HG03575 (cell line): ENCODE measurements at regions not wholly inside any gene's neighbourhood (a gene's known extent, or its start where the extent isn't known, plus 50 kb on each side); places are given as distances from the start of the nearest gene placed in this dataset.
A peak's percentile ranks its signal among the peaks of the same experiment; 100 is the strongest.
"Not testable (repeated sequence)": the region's sequence is repeated elsewhere in the genome, so short reads cannot be mapped to it uniquely, and the experiment has no call there.

Experiments used
- ATAC-seq: cut with Tn5 transposase; IDR thresholded peaks from one replicate; pipeline ENCODE4 v1.9.1; 2021; ENCODE audit not compliant: unreplicated experiment, insufficient number of reproducible peaks, low FRiP score; ENCODE audit errors: extremely low read depth

DNA sequence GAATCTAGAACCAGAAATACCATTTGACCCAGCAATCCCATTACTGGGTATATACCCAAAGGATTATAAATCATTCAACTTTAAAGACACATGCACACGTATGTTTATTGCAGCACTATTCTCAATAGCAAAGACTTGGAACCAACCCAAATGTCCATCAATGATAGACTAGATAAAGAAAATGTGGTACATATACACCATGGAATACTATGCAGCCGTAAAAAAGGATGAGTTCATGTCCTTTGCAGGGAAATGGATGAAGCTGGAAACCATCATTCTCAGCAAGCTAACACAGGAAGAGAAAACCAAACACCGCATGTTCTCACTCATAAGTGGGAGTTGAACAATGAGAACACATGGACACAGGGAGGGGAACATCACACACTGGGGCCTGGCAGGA, 154.0 kb upstream of the PTGFR start:
- ATAC-seq, result not testable (repeated sequence)

DNA sequence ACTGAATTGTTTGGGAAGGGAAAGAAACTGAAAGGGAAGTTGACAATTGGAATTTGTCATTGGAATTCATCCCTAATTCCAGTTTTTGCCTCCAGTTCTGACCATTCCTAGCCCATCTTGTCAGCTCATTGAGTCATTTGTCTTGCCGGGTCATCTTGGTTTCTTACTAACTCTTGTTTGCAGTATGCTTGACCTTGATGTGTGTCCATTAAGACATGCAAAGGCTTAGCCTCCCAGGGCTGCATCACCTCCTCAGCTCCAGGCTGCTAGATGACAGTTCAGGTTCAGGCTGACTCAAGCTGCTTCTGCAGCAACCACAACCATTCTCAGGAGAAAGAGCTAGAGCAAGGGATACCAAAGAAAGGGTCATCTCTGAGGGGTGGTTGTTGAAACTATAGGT, 151.3 kb upstream of the PTGFR start:
- no peak for ATAC-seq

DNA sequence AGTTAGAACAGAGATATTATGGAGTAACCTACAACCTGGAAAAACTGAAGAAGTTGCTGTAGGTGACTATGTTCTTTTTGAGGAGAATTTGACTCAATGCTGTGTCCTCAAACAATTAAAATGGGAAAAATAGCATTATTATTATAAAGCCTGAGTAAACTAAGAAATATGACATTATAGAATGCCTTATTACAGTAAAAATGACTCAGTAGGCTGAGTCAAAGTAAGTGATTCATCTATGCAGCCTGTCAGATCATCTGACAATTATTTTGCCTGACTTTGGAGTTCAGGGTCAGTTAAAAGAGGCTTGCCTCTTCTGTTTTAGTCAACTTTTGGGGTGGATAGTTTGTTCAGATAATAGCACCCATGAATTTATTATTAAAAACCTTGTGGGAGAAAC, 150.8 kb upstream of the PTGFR start:
- no peak for ATAC-seq

DNA sequence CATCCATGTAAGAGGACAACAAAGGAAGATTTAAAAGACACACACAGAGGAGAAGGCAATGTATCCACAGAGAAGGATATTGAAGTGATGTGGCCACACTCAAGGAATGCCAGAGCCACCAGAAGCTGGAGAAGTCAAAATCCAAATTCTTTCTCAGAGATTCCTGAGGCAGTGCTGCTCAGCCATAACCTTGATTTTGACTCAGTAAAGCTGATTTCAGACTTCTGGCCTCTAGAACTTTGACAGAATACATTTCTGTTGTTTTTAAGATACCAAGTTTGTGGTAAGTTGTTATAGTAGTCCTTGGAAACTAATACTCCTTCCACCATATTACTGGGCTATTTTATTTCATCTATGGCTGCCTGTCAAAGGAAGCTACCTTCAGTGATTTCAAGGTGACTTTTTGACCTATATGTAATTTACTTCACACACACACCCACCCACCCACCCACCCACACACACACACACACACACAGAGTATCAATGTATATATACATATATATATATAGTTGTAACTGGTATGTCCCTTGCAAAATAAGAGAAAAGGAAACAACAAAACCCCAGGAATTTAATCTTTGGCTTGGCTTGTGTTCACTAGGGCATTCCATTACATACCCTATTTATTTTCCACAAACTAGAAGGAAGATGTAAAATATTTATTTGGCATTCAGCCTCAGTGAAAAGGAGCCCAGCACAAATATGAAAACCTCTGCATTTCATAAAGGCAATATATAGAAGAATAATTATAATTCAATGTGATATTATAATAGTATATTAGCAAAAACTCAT, 142.1 kb upstream of the PTGFR start:
- no peak for ATAC-seq

DNA sequence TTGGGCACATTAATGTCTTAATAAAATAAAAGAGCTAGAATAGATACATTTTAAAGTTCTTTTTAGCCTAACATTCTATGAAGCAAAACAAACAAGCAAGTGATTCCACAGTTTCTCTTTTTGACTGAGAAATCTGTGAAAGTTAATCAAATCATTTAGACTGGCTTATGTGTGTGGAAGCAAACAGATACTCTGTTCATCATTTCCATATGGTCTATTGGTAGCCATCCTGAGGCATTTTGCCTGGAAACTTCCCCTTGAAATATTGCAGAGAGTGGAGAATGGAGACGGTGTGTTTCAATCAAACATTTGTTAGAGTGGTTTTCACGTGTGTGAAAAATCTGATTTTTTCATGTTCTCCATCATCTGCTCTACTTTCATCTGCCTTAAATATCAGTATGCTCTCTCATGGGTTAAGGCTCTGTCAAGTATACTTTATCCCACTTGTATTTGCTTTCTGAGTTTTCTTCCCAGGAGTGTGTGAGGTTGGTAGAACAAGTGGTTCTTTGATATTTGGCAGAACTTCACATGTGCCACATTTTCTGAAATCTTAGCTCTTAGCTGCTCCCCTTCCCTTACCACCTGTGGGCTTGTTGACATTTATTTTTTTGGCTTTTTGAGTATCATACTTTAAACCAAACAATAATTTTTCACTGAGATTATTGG, 139.1 kb upstream of the PTGFR start:
- no peak for ATAC-seq

DNA sequence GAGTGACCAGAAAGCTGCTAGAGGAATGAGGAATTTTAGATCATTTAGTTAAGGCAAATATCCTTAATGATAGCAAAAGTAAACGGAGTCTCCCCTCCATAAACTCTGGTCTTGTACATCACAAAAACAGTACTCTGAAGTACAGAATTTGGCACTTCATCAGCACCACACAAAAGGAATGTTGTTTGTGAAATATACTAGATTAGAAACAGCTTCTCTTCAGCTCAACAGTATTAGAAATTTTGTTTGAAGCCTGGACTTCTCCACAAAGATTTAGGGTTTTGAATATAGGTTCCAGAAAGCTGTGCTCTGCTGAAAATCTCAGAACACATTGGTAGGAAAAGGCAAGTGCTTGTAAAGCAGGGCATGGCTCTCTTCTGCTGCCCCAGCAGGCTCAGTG, 135.1 kb upstream of the PTGFR start:
- no peak for ATAC-seq

DNA sequence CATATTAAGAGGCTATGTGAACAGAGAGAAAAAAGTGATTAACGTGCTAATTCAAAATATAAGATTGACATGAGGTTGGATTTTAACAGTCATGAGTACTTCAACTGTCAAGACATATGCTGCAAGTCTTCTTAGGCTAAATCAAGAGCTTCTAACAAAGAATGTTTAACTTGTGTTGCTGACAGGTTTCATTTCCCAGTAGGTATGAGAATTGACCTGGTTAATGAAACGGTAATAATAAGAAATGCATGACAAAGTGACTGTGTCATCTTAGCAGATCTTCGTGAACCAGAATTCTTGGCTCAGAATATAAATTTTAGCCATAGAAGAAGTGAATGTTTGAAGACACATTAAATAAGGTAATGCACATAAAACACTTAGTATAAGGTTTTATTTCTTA, 132.6 kb upstream of the PTGFR start:
- no peak for ATAC-seq

DNA sequence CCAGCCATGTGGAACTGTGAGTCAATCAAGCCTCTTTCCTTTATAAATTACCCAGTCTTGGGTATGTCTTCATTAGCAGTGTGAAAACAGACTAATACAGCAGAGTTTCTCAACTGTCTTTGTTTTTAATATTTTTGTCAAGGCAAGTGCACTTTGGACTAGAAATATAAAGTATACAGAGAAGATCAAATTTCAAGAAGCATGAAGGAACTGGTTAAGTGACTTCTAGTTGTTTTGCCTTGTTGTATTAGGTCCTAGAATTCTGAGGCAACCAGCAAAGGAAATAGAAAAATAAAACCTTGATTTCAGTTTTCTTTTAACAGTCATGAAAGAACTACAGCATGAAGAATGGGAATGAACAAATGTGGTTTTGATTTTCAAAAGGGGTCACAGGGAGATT, 131.1 kb upstream of the PTGFR start:
- ATAC-seq, result no peak

DNA sequence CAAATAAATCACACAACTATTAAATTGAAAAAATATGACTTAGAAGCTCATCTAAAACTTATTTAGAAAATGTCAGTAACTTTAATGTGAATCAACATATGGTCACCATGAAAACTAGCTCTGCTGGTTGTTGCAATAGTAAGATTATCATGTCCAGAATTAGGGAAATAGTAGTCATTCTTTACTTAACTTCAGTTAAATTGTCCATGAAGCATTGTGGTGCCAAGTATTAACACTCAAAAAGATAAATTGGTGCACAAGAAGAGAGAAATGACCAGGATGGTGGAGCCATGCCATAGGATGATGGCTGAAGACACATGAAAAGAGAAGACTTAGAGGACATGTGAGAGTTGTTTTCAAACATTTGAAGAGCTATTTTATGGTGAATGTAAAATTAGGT, 130.2 kb upstream of the PTGFR start:
- ATAC-seq, result no peak

DNA sequence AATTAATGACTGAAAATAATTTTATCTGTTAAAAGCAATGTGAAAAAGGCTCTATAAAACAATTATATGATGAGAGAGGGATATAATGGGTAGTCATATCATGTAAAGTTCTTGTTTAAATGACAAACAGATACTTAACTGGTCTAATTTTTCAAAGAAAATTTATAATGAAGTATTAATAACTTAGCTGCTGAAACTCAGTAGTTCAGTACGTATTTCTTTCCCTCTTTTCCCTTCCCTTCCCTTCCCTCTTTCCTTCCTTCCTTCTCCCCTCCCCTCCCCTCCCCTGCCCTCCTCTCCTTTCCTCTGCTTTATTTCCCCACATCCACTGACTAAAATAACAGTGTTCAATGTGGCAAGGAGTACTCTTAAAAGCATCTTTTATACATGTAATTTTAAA, 123.1 kb upstream of the PTGFR start:
- ATAC-seq, result no peak

DNA sequence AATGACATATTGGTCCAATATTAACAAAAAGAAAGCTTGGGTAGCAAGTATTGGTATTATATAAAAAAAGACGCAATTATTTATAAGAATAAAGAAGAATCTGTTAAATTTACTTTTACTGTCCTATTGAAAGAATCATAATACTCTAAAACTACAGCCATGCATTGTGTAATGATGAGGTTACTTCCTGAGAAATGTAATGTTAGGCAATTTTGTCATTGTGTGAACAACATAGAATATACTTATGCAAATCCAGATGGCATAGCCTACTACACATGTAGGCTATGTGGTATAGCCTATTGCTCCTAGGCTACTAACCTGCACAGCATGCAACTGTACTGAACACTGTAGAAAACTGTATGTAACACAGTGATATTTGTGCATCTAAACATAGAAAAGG, 121.2 kb upstream of the PTGFR start:
- no peak for ATAC-seq

DNA sequence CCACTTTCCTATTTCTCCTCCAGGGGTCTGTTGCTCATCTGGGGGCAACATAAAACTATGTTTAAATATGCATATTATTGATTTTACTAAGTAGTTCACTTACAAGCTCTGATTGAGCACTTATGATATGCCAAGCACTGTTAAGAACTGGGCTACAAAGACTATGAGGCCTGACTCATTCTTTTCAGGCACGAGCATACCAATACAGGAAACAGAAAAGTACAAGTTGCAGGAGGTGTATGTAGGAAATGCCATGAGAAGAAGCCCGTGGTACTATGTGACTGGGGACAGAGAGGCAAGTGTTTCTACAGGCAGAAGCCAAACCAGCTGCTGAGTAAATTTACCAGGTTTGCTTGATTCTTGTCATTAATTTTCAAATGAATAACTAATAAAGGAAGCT, 120.4 kb upstream of the PTGFR start:
- ATAC-seq, result peak; percentile 60

DNA sequence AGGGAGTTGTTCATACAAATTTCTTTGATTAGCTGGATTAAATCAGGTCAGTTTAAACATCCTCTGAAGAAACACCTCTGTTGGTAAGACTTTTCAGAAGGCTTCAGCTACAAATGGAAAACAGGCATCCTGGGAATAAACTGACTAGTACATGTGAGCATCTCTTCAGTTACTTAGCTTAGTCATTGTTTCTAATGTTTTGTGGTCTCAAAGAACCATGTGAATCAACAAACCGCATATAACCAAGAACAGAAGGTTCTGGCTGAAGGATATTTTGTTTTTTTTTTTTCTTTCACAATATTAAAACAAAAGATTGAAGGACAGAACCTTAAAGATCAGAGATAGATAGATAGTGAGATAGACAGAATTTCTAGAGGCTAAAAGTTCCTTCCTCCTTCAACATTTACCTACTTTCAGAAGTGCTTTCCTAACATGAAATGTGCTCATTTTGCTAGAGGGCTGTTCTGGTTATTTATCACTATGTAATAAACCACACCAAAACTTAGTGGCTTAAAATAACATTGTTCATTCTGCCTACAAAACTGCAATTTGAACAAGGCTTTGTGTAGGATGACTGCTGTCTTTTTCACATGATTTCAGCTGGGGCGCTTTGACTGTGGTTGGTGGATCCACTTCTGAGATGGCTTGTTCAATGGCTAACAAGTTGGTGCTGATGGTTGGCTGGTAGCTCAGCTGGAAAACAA, 119.8 kb upstream of the PTGFR start:
- ATAC-seq, result no peak

DNA sequence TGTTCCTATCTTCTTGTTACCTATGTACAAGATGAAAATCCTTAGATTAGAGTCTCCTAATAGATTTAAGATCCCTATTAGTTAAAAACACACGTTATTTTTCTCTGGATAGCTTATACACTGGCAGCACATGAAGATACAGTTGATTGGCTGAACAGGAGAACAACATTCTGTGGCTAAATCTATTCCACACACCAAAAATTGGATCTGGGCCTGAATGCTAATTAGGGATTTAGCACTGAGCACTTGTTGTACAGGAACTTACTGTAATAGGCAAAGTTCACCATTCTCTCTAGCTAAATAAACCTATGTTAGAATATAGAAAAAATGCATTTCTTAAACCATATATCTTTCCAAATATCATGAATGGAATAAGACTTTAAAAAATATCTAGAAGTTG, 117.1 kb upstream of the PTGFR start:
- no peak for ATAC-seq

DNA sequence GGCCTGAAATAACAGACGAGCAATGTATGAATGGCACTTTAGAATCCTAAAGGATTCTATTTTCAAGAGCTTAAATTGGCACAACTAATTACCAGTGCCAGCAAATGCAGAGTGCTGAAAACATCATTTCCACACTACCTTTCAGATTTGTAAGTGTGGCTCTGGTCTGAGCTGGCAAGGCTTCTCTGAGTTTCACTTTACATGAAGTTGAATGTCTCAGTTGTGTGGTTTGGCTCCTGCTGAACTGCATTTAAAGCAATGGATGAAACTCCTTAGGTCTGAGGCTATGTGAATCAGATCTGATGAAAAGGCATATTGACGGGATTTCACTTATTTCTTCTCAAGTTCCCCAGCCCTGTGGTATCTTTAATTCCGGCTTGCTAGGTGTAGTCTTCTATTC, 114.8 kb upstream of the PTGFR start:
- ATAC-seq, result no peak

DNA sequence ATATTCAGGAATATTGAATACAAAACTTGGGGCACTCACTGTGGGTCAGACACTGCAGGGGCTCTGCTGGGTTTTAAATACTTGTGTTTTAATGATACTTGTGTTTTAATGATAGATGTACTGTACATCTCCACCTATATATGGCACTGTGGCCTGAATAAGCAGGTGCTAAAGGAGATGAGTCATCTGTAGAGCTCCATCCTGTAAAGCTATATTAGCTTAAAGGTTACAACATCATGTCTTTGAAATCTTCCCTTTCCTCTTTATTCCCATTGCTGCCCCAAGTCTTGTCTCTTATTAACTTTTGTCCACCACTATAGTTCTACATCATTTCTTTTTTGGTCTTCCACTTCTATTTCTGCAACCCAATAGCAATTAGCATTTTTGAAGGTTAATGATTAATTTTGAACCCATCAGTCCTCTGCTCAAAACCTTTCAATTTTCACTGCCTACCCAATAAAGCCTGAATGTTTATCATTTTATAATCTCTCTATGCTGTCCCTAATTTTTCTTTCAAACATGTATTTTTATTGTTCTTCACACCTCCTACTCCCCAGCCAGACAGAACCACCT, 113.3 kb upstream of the PTGFR start:
- peak; percentile 75 for ATAC-seq

DNA sequence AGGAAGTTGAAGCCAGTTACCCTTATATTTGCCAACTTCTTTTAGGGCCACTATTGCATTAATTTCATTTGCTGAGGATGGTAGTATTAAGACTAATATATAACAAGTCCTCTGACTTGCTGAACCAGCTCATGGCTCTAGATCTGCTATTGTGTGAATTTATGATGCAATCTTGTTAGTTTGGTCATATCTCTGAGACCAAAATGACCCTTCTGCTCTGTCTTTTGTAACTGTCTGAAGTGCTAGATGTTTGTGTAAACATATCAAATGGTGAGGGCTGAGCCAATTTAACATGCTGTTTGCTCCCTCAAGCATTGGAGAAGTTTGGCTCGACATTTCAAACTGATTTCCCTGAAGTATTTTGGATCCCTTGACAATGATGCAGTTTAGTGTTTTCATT, 106.9 kb upstream of the PTGFR start:
- ATAC-seq, result no peak

DNA sequence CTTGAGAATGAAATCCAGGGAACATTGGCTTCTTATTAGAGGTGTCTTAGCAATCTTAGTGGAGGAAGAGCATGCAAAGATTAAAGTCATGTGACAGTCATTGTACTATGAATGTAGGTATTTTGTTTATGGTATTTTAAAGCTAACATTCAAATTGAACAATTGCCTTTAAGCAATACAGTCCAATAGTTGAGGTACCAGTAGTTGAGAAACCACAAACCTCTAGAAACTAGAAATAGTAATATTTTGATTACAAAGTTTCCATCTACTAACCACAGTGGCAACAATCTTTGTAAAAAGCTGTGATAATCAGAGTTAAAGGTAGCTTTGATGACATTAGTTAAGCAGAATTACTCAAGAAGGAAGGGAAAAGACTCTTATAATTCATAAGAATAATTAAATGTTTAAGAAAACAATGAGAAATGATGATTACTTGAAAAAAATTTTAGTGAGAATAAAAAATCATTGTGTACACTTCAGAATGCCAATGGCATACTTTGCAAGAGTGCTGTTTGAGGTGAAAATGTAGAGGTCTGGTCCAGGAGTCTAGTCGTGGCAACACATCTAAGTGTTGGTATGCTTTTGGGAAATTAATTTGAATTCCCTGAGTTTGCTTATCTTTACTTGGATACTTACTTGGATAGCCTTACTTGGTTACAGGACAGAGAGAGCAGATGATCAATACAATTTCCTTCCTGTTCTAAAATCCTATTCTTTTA, 104.9 kb upstream of the PTGFR start:
- ATAC-seq, result peak; percentile 67

DNA sequence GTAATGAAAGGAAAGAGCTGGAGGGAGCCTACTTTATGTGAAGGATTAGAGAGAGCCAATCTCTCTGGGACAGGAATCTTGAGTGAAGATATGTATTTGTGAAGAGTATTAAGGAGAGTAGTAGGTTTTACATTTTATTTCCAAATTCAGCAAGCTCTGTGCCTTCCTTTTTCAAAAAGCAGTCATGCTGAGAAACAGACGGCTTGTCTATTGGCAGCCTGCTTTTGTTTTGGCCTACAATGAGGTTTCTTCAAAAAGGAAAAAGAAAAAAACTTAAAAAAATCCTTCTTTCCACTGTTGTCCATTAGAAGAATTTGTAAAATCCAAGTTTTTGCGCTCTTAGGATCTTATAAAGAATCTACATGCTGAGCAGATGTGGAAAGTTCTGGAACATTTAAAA, 103.6 kb upstream of the PTGFR start:
- no peak for ATAC-seq
